HepG2 (cell line): ENCODE measurements at regions not wholly inside any gene's neighbourhood (a gene's known extent, or its start where the extent isn't known, plus 50 kb on each side); places are given as distances from the start of the nearest gene placed in this dataset.

Experiments used
- BRF2 ChIP-seq: sonication (generic); formaldehyde crosslinking; IDR thresholded peaks from 2 replicates; pipeline ENCODE4 v1.8.1; 2022; ENCODE audit warnings: mild to moderate bottlenecking, missing genetic modification reagents
- CCAR2 ChIP-seq: fragments of 200-400 bp; formaldehyde crosslinking; optimal IDR thresholded peaks from 2 replicates; pipeline ENCODE3; 2018; ENCODE audit warnings: low read depth, mild to moderate bottlenecking, low read length, moderate library complexity
- ETV5 ChIP-seq: IDR thresholded peaks from 2 replicates; pipeline ENCODE4 v1.6.1; 2018; ENCODE audit warnings: missing biosample characterization, missing genetic modification reagents, inconsistent platforms, borderline replicate concordance
- GATAD2A ChIP-seq: IDR thresholded peaks from 2 replicates; pipeline ENCODE4 v1.6.1; 2016
- IRF1 ChIP-seq: sonication (generic); formaldehyde crosslinking; IDR thresholded peaks from 2 replicates; pipeline ENCODE4 v1.4.0; 2020; ENCODE audit warnings: low read depth, mild to moderate bottlenecking, missing genetic modification reagents
- KAT2B ChIP-seq: fragments of 150-350 bp; IDR thresholded peaks from 2 replicates; pipeline ENCODE4 v1.6.1; 2014; ENCODE audit warnings: low read depth, low read length, borderline replicate concordance
- MAFF ChIP-seq: IDR thresholded peaks from 2 replicates; pipeline ENCODE4 v1.6.1; 2011; ENCODE audit warnings: low read depth, low read length, improper control_type of control experiment
- MAFG ChIP-seq: sonication (generic); formaldehyde crosslinking; IDR thresholded peaks from 2 replicates; pipeline ENCODE4 v1.5.1; 2020; ENCODE audit warnings: mild to moderate bottlenecking, missing genetic modification reagents
- MXD1 ChIP-seq: sonication (generic); formaldehyde crosslinking; IDR thresholded peaks from 2 replicates; pipeline ENCODE4 v1.4.0; 2020; ENCODE audit warnings: mild to moderate bottlenecking, missing genetic modification reagents
- NBN ChIP-seq: fragments of 450-650 bp; conservative IDR thresholded peaks from 2 replicates; pipeline ENCODE4 v1.6.1; 2017
- NCOA2 ChIP-seq: sonication (generic); formaldehyde crosslinking; IDR thresholded peaks from 2 replicates; pipeline ENCODE4 v1.8.0; 2022; ENCODE audit warnings: inconsistent platforms
- PAX8 ChIP-seq: sonication (generic); formaldehyde crosslinking; IDR thresholded peaks from 2 replicates; pipeline ENCODE4 v1.8.0; 2022; ENCODE audit warnings: mild to moderate bottlenecking, missing genetic modification reagents, borderline replicate concordance
- PBX3 ChIP-seq: sonication (generic); formaldehyde crosslinking; IDR thresholded peaks from 2 replicates; pipeline ENCODE4 v1.8.1; 2023; ENCODE audit warnings: missing genetic modification reagents, inconsistent platforms, borderline replicate concordance
- PHB2 ChIP-seq: fragments of 450-650 bp; IDR thresholded peaks from 2 replicates; pipeline ENCODE4 v1.6.1; 2018; ENCODE audit not compliant: partially characterized antibody
- PHF8 ChIP-seq: sonication (generic); formaldehyde crosslinking; IDR thresholded peaks from 2 replicates; pipeline ENCODE4 v1.5.0; 2020; ENCODE audit warnings: missing genetic modification reagents
- RELA ChIP-seq: sonication (generic); formaldehyde crosslinking; IDR thresholded peaks from 2 replicates; pipeline ENCODE4 v1.4.0; 2020; ENCODE audit warnings: missing genetic modification reagents
- TAF15 ChIP-seq: fragments of 200-400 bp; formaldehyde crosslinking; IDR thresholded peaks from one replicate; pipeline ENCODE4 v1.6.1; 2018; ENCODE audit warnings: mild to moderate bottlenecking, low read depth, low read length; ENCODE audit not compliant: poor library complexity, severe bottlenecking
- ZBTB14 ChIP-seq: sonication (generic); formaldehyde crosslinking; IDR thresholded peaks from 2 replicates; pipeline ENCODE4 v1.4.0; 2020; ENCODE audit warnings: missing genetic modification reagents
- ZBTB2 ChIP-seq: sonication (generic); formaldehyde crosslinking; IDR thresholded peaks from 2 replicates; pipeline ENCODE4 v1.8.0; 2022; ENCODE audit warnings: low read depth, missing genetic modification reagents
- ZNF160 ChIP-seq: sonication (generic); formaldehyde crosslinking; IDR thresholded peaks from 2 replicates; pipeline ENCODE4 v1.8.0; 2022; ENCODE audit warnings: mild to moderate bottlenecking, inconsistent platforms, missing genetic modification reagents
- ZNF282 ChIP-seq: fragments of 450-650 bp; IDR thresholded peaks from 2 replicates; pipeline ENCODE4 v1.6.1; 2018; ENCODE audit not compliant: partially characterized antibody
- ZNF562 ChIP-seq: sonication (generic); formaldehyde crosslinking; IDR thresholded peaks from 2 replicates; pipeline ENCODE4 v1.8.0; 2022; ENCODE audit warnings: missing genetic modification reagents, borderline replicate concordance
- ZNF660 ChIP-seq: sonication (generic); formaldehyde crosslinking; IDR thresholded peaks from 2 replicates; pipeline ENCODE4 v1.5.1; 2020; ENCODE audit warnings: mild to moderate bottlenecking, low read depth, missing genetic modification reagents, borderline replicate concordance
- ZNF740 ChIP-seq: sonication (generic); formaldehyde crosslinking; IDR thresholded peaks from 2 replicates; pipeline ENCODE4 v1.4.0; 2020; ENCODE audit warnings: missing genetic modification reagents
- ZNF75D ChIP-seq: sonication (generic); formaldehyde crosslinking; IDR thresholded peaks from 2 replicates; pipeline ENCODE4 v1.8.1; 2023; ENCODE audit warnings: missing genetic modification reagents, mild to moderate bottlenecking, borderline replicate concordance
- ZNF776 ChIP-seq: sonication (generic); formaldehyde crosslinking; IDR thresholded peaks from 2 replicates; pipeline ENCODE4 v1.4.0; 2020; ENCODE audit warnings: mild to moderate bottlenecking, missing genetic modification reagents
- ZNF850 ChIP-seq: sonication (generic); formaldehyde crosslinking; conservative IDR thresholded peaks from 2 replicates; pipeline ENCODE4 v1.9.0; 2021; ENCODE audit warnings: mild to moderate bottlenecking, missing genetic modification reagents

- TF ChIP-seq PBX3 (CRISPR knock-in tag), result no peak
- no peak for TF ChIP-seq ZNF740 (CRISPR knock-in tag)
- peak; percentile 77 for TF ChIP-seq NCOA2 (CRISPR knock-in tag)
- TF ChIP-seq MAFG (CRISPR knock-in tag), result no peak
- TF ChIP-seq ZNF562 (CRISPR knock-in tag), result no peak
- no peak for TF ChIP-seq ZNF776 (CRISPR knock-in tag)
- no peak for TF ChIP-seq PHB2
- TF ChIP-seq ZBTB2 (CRISPR knock-in tag), result no peak
- TF ChIP-seq RELA (CRISPR knock-in tag), result no peak
- no peak for TF ChIP-seq PHF8 (CRISPR knock-in tag)
- TF ChIP-seq ZNF160 (CRISPR knock-in tag), result no peak
- no peak for TF ChIP-seq BRF2 (CRISPR knock-in tag)
- TF ChIP-seq ZNF75D (CRISPR knock-in tag), result no peak
- TF ChIP-seq KAT2B, result no peak
- peak; percentile 60 for TF ChIP-seq GATAD2A
- no peak for TF ChIP-seq PAX8 (CRISPR knock-in tag)
- no peak for TF ChIP-seq TAF15
- no peak for TF ChIP-seq ZNF660
- TF ChIP-seq MAFF, result no peak
- no peak for TF ChIP-seq IRF1
- no peak for TF ChIP-seq ZNF282
- peak; percentile 78; the same call in 1 of the 2 replicates for TF ChIP-seq ETV5
- TF ChIP-seq ZNF850 (CRISPR knock-in tag), result no peak
- TF ChIP-seq ZBTB14 (CRISPR knock-in tag), result no peak
- no peak for TF ChIP-seq MXD1 (CRISPR knock-in tag)
- no peak for TF ChIP-seq CCAR2
- no peak for TF ChIP-seq NBN
Measured at GRCh38 chr13:107192289-107192688, 624.4 kb upstream of the ARGLU1 start (continued).
